Activated T-cell treated with anti-CD3 and anti-CD28 coated beads, Interleukin-2, amount 50 U/mL, for 24 hours (primary cell): ENCODE measurements at regions not wholly inside any gene's neighbourhood (a gene's known extent, or its start where the extent isn't known, plus 50 kb on each side); places are given as distances from the start of the nearest gene placed in this dataset.

Source experiments
- DNase-seq: peaks from one replicate; pipeline ENCODE4 v3.0.0-alpha.2; 2020
- H3K27ac Mint-ChIP-seq: 2 replicates; pipeline ENCODE4 v1.8.0; 2020; ENCODE audit warnings: mild to moderate bottlenecking, mixed read lengths
- H3K27me3 Mint-ChIP-seq: 2 replicates; pipeline ENCODE4 v1.8.0; 2020; ENCODE audit warnings: mixed read lengths
- H3K36me3 Mint-ChIP-seq: 2 replicates; pipeline ENCODE4 v1.8.0; 2020; ENCODE audit warnings: low read depth, mixed read lengths
- H3K4me1 Mint-ChIP-seq: 2 replicates; pipeline ENCODE4 v1.8.0; 2020; ENCODE audit warnings: low read depth, mixed read lengths
- H3K4me3 Mint-ChIP-seq: 2 replicates; pipeline ENCODE4 v1.8.0; 2020; ENCODE audit warnings: mild to moderate bottlenecking, moderate library complexity, mixed read lengths
- H3K9me3 Mint-ChIP-seq: 2 replicates; pipeline ENCODE4 v1.8.0; 2020; ENCODE audit warnings: mixed read lengths

- Mint-ChIP-seq H3K27me3 (no peaks in the 10 kb centered on the region), H3K36me3 (no peaks in the 10 kb centered on the region), H3K4me1 (no peaks in the 10 kb centered on the region), H3K9me3 (peaks cover 2% of the 10 kb centered on the region), H3K27ac (no peak overlapping the region), H3K4me3 (no peak overlapping the region)
- DNase-seq = no peak
Measured at GRCh38 chr2:5403392-5403791, 288.8 kb upstream of the SOX11 start.

GRCh38 chr2:5409898-5410381 lies 282.2 kb upstream of the SOX11 start:
- Mint-ChIP-seq H3K9me3 (no peaks in the 10 kb centered on the region), H3K36me3 (no peaks in the 10 kb centered on the region), H3K27ac (no peak overlapping the region), H3K4me3 (no peak overlapping the region), H3K4me1 (no peaks in the 10 kb centered on the region), H3K27me3 (no peaks in the 10 kb centered on the region)
- no peak for DNase-seq

GRCh38 chr2:5410991-5411700 lies 281.0 kb upstream of the SOX11 start:
- Mint-ChIP-seq H3K27me3 (no peaks in the 10 kb centered on the region), H3K4me1 (no peaks in the 10 kb centered on the region), H3K9me3 (no peaks in the 10 kb centered on the region), H3K27ac (no peak overlapping the region), H3K36me3 (no peaks in the 10 kb centered on the region), H3K4me3 (no peak overlapping the region)
- DNase-seq = no peak

- Mint-ChIP-seq H3K4me1 (no peaks in the 10 kb centered on the region), H3K4me3 (no peak overlapping the region), H3K27ac (no peak overlapping the region)
Measured at GRCh38 chr2:5412001-5412400, 280.2 kb upstream of the SOX11 start.

GRCh38 chr2:5433855-5434254 lies 258.3 kb upstream of the SOX11 start:
- H3K27ac Mint-ChIP-seq = no peak overlapping the region
- no peak overlapping the region for H3K4me3 Mint-ChIP-seq
- no peak for DNase-seq
- no peaks in the 10 kb centered on the region for H3K4me1 Mint-ChIP-seq
- no peaks in the 10 kb centered on the region for H3K36me3 Mint-ChIP-seq
- H3K27me3 Mint-ChIP-seq = no peaks in the 10 kb centered on the region
- H3K9me3 Mint-ChIP-seq = peaks cover 4% of the 10 kb centered on the region

More at GRCh38 chr2:5412001-5412400, 280.2 kb upstream of the SOX11 start:
- no peak for DNase-seq
- H3K27me3 Mint-ChIP-seq = no peaks in the 10 kb centered on the region
- H3K9me3 Mint-ChIP-seq = peaks cover 3% of the 10 kb centered on the region
- no peaks in the 10 kb centered on the region for H3K36me3 Mint-ChIP-seq

GRCh38 chr2:5437375-5437774 lies 254.8 kb upstream of the SOX11 start:
- DNase-seq = no peak
- no peaks in the 10 kb centered on the region for H3K36me3 Mint-ChIP-seq
- no peaks in the 10 kb centered on the region for H3K27me3 Mint-ChIP-seq
- H3K4me1 Mint-ChIP-seq = no peaks in the 10 kb centered on the region
- no peak overlapping the region for H3K27ac Mint-ChIP-seq
- H3K4me3 Mint-ChIP-seq = no peak overlapping the region
- peaks cover 10% of the 10 kb centered on the region for H3K9me3 Mint-ChIP-seq

- H3K9me3 Mint-ChIP-seq = peaks cover 23% of the 10 kb centered on the region
- no peaks in the 10 kb centered on the region for H3K4me1 Mint-ChIP-seq
- no peak overlapping the region for H3K27ac Mint-ChIP-seq
- no peaks in the 10 kb centered on the region for H3K27me3 Mint-ChIP-seq
- H3K36me3 Mint-ChIP-seq = no peaks in the 10 kb centered on the region
- H3K4me3 Mint-ChIP-seq = no peak overlapping the region
- no peak for DNase-seq
Measured at GRCh38 chr2:5440174-5440573, 252.0 kb upstream of the SOX11 start.

- DNase-seq = no peak
- no peak overlapping the region for H3K27ac Mint-ChIP-seq
- H3K36me3 Mint-ChIP-seq = no peaks in the 10 kb centered on the region
- H3K9me3 Mint-ChIP-seq = peaks cover 23% of the 10 kb centered on the region
- H3K27me3 Mint-ChIP-seq = no peaks in the 10 kb centered on the region
- no peaks in the 10 kb centered on the region for H3K4me1 Mint-ChIP-seq
- no peak overlapping the region for H3K4me3 Mint-ChIP-seq
Measured at GRCh38 chr2:5442736-5443135, 249.4 kb upstream of the SOX11 start.

- no peak for DNase-seq
- Mint-ChIP-seq H3K27ac (no peak overlapping the region), H3K4me3 (no peak overlapping the region), H3K27me3 (no peaks in the 10 kb centered on the region), H3K36me3 (no peaks in the 10 kb centered on the region), H3K4me1 (no peaks in the 10 kb centered on the region), H3K9me3 (peaks cover 17% of the 10 kb centered on the region)
Measured at GRCh38 chr2:5444168-5444567, 248.0 kb upstream of the SOX11 start.

GRCh38 chr2:5444854-5445253 lies 247.3 kb upstream of the SOX11 start:
- Mint-ChIP-seq H3K4me1 (no peaks in the 10 kb centered on the region), H3K9me3 (peaks cover 16% of the 10 kb centered on the region), H3K27ac (no peak overlapping the region), H3K4me3 (no peak overlapping the region), H3K36me3 (no peaks in the 10 kb centered on the region), H3K27me3 (no peaks in the 10 kb centered on the region)
- DNase-seq = no peak

- Mint-ChIP-seq H3K36me3 (no peaks in the 10 kb centered on the region), H3K4me3 (no peak overlapping the region), H3K27me3 (no peaks in the 10 kb centered on the region), H3K27ac (no peak overlapping the region), H3K4me1 (no peaks in the 10 kb centered on the region), H3K9me3 (peaks cover 2% of the 10 kb centered on the region)
- DNase-seq = no peak
Measured at GRCh38 chr2:5449867-5450266, 242.3 kb upstream of the SOX11 start.

- no peaks in the 10 kb centered on the region for H3K9me3 Mint-ChIP-seq
- DNase-seq = no peak
Measured at GRCh38 chr2:5453220-5454050, 238.7 kb upstream of the SOX11 start.

GRCh38 chr2:5454051-5454390 lies 238.2 kb upstream of the SOX11 start:
- no peak for DNase-seq
- Mint-ChIP-seq H3K9me3 (no peaks in the 10 kb centered on the region), H3K4me3 (no peak overlapping the region), H3K27ac (no peak overlapping the region), H3K27me3 (no peaks in the 10 kb centered on the region), H3K4me1 (no peaks in the 10 kb centered on the region), H3K36me3 (no peaks in the 10 kb centered on the region)

More at GRCh38 chr2:5453220-5454050, 238.7 kb upstream of the SOX11 start:
- no peaks in the 10 kb centered on the region for H3K4me1 Mint-ChIP-seq
- no peaks in the 10 kb centered on the region for H3K27me3 Mint-ChIP-seq
- H3K4me3 Mint-ChIP-seq = no peak overlapping the region
- no peak overlapping the region for H3K27ac Mint-ChIP-seq
- H3K36me3 Mint-ChIP-seq = no peaks in the 10 kb centered on the region

GRCh38 chr2:5459041-5459440 lies 233.1 kb upstream of the SOX11 start:
- DNase-seq = no peak
- Mint-ChIP-seq H3K4me3 (no peak overlapping the region), H3K27me3 (no peaks in the 10 kb centered on the region), H3K27ac (no peak overlapping the region), H3K36me3 (no peaks in the 10 kb centered on the region), H3K4me1 (no peaks in the 10 kb centered on the region), H3K9me3 (no peaks in the 10 kb centered on the region)

GRCh38 chr2:5464657-5465056 lies 227.5 kb upstream of the SOX11 start:
- no peaks in the 10 kb centered on the region for H3K9me3 Mint-ChIP-seq
- H3K27ac Mint-ChIP-seq = no peak overlapping the region
- H3K27me3 Mint-ChIP-seq = no peaks in the 10 kb centered on the region
- H3K4me1 Mint-ChIP-seq = no peaks in the 10 kb centered on the region
- no peaks in the 10 kb centered on the region for H3K36me3 Mint-ChIP-seq
- no peak overlapping the region for H3K4me3 Mint-ChIP-seq
- DNase-seq = no peak
